K562 (cell line): ENCODE measurements at regions not wholly inside any gene's neighbourhood (a gene's known extent, or its start where the extent isn't known, plus 50 kb on each side); places are given as distances from the start of the nearest gene placed in this dataset.
"Not testable (repeated sequence)": the region's sequence is repeated elsewhere in the genome, so short reads cannot be mapped to it uniquely, and the experiment has no call there.

ENCODE experiments used
- ATAC-seq: fragments of 200-7000 bp; cut with Tn5 transposase; 3 replicates; pipeline ENCODE4 v1.9.1; 2020; ENCODE audit warnings: moderate library complexity
- BruUV-seq: library from RNA; stranded (reverse); fragments of 400-500 nt; replicated peaks from 2 replicates; lab custom pipeline; 2021; lab: Mats Ljungman, UMichigan
- CTCF ChIA-PET: fragments of 300-600 bp; formaldehyde crosslinking; extraction: SDS; loops from one replicate; lab custom pipeline; 2021; ENCODE audit warnings: low intra/inter-chr PET ratio; lab: Yijun Ruan, JAX
- POLR2A ChIA-PET: fragments of 300-600, 350-650 bp; sonication (Branson Sonifier 250); formaldehyde crosslinking; extraction: SDS; loops from one replicate; lab custom pipeline; 2021; ENCODE audit warnings: antibody characterized with exemption, inconsistent platforms; lab: Yijun Ruan, JAX
- DNase-seq, 4 experiments: peaks; one replicate each; pipeline versions ENCODE4 v3.0.0 to v3.0.0-alpha.2; 2011 to 2018; ENCODE audit warnings: low spot score in 3 of 4, mixed read lengths in 3 of 4; ENCODE audit errors: extremely low read depth in 1 of 4
- FAIRE-seq: peaks from 2 replicates; lab custom pipeline; 2011; peaks lifted over from hg19 to GRCh38; lab: Jason Lieb, UNC
- H2AFZ ChIP-seq: 2 replicates; pipeline ENCODE4 v1.6.0; 2011; ENCODE audit warnings: low read depth, low read length, control low read depth, inconsistent platforms
- H3K27ac ChIP-seq: fragments of 200-600 bp; 3 replicates; pipeline ENCODE4 v1.8.0; 2011; ENCODE audit warnings: low read depth, mild to moderate bottlenecking, control low read depth, inconsistent platforms, low read length, moderate library complexity, mixed read lengths; ENCODE audit errors: extremely low read depth
- H3K27me3 ChIP-seq, 2 experiments: fragments of 300-600 bp in 1 of 2; 2 replicates in 1 of 2; 3 replicates in 1 of 2; pipeline versions ENCODE4 v1.6.0 to v1.8.0; 2011; ENCODE audit warnings: inconsistent platforms in 2 of 2, low read length in 2 of 2, mild to moderate bottlenecking in 1 of 2, mixed read lengths in 1 of 2, moderate library complexity in 1 of 2; ENCODE audit not compliant: control insufficient read depth in 2 of 2, insufficient read depth in 2 of 2
- H3K36me3 ChIP-seq: fragments of 300-600 bp; 3 replicates; pipeline ENCODE4 v1.8.0; 2011; ENCODE audit warnings: mild to moderate bottlenecking, low read length, inconsistent platforms; ENCODE audit not compliant: control insufficient read depth, insufficient read depth
- H3K4me1 ChIP-seq, 2 experiments: fragments of 200-600 bp in 1 of 2; replicated peaks in 1 of 2; 2 replicates in 1 of 2; 3 replicates in 1 of 2; pipeline versions ENCODE4 v1.5.1 to v1.8.0; 2011; ENCODE audit warnings: inconsistent platforms in 2 of 2, low read length in 2 of 2, mild to moderate bottlenecking in 1 of 2, mixed read lengths in 1 of 2, moderate library complexity in 1 of 2; ENCODE audit not compliant: control insufficient read depth in 2 of 2, insufficient read depth in 2 of 2
- H3K4me2 ChIP-seq: 2 replicates; pipeline ENCODE4 v1.6.1; 2011; ENCODE audit warnings: low read length, control low read depth, inconsistent platforms, mixed read lengths; ENCODE audit not compliant: insufficient read depth
- H3K4me3 ChIP-seq: fragments of 200-600 bp; sonication (generic), shearing (Covaris generic); 2 replicates; pipeline ENCODE4 v1.5.1; 2016; ENCODE audit warnings: control low read depth, inconsistent platforms
- H3K79me2 ChIP-seq: fragments of 200-600 bp; 3 replicates; pipeline ENCODE4 v1.8.0; 2011; ENCODE audit warnings: low read length, inconsistent platforms; ENCODE audit not compliant: control insufficient read depth, insufficient read depth
- H3K9ac ChIP-seq, 2 experiments: 2 replicates each; pipeline versions ENCODE4 v1.6.0 to v1.6.1; 2011; ENCODE audit warnings: low read depth in 2 of 2, low read length in 2 of 2, control low read depth in 1 of 2, inconsistent platforms in 1 of 2, mild to moderate bottlenecking in 1 of 2, mixed read lengths in 1 of 2; ENCODE audit not compliant: insufficient read depth in 1 of 2
- H3K9me1 ChIP-seq: one replicate; pipeline ENCODE4 v1.6.0; 2011; ENCODE audit warnings: inconsistent platforms, mild to moderate bottlenecking, low read length, moderate library complexity; ENCODE audit not compliant: control insufficient read depth, insufficient read depth
- H3K9me3 ChIP-seq: replicated peaks from 2 replicates; pipeline ENCODE4 v1.5.1; 2011; ENCODE audit warnings: low read depth, low read length, inconsistent platforms; ENCODE audit not compliant: control insufficient read depth, insufficient read depth
- H4K20me1 ChIP-seq: replicated peaks from 2 replicates; pipeline ENCODE4 v1.6.1; 2011; ENCODE audit warnings: low read length, inconsistent platforms, mixed read lengths; ENCODE audit not compliant: control insufficient read depth, insufficient read depth
- CCNT2 ChIP-seq: IDR thresholded peaks from 2 replicates; pipeline ENCODE4 v1.6.1; 2011; ENCODE audit warnings: borderline replicate concordance, low read depth, mild to moderate bottlenecking, moderate library complexity, mixed read lengths, low read length; ENCODE audit not compliant: insufficient read length; ENCODE audit errors: extremely low read depth
- ETV5 ChIP-seq: sonication (generic); formaldehyde crosslinking; IDR thresholded peaks from 2 replicates; pipeline ENCODE4 v1.4.0; 2020; ENCODE audit warnings: low read depth, mild to moderate bottlenecking, missing genetic modification reagents
- FOXA3 ChIP-seq, 2 experiments: fragments of 450-650 bp in 1 of 2; sonication (generic) in 1 of 2; formaldehyde crosslinking; IDR thresholded peaks in 1 of 2; conservative IDR thresholded peaks in 1 of 2; 2 replicates each; pipeline versions ENCODE4 v1.4.0 to v1.8.0; 2020 to 2022; ENCODE audit warnings: mild to moderate bottlenecking in 2 of 2, missing genetic modification reagents in 1 of 2
- HNRNPH1 ChIP-seq: fragments of 200-400 bp; formaldehyde crosslinking; optimal IDR thresholded peaks from 2 replicates; pipeline ENCODE3; 2017; ENCODE audit warnings: low read depth, mild to moderate bottlenecking, low read length, moderate library complexity
- PHB ChIP-seq: fragments of 250-450 bp; sonication (Bioruptor Pico); IDR thresholded peaks from 2 replicates; pipeline ENCODE4 v1.5.0; 2021
- SFPQ ChIP-seq: fragments of 200-400 bp; formaldehyde crosslinking; IDR thresholded peaks from 2 replicates; pipeline ENCODE4 v1.6.1; 2017; ENCODE audit warnings: mild to moderate bottlenecking, low read depth, low read length, moderate library complexity
- SOX6 ChIP-seq: fragments of 450-650 bp; IDR thresholded peaks from 2 replicates; pipeline ENCODE4 v1.6.1; 2014; ENCODE audit warnings: mild to moderate bottlenecking
- ZFP36 ChIP-seq: fragments of 150-350 bp; IDR thresholded peaks from 2 replicates; pipeline ENCODE4 v1.6.1; 2018; ENCODE audit warnings: low read length, low read depth; ENCODE audit not compliant: partially characterized antibody
- ZNF639 ChIP-seq, 2 experiments: fragments of 200-800 bp in 1 of 2; sonication (Bioruptor generic) in 1 of 2; sonication (generic) in 1 of 2; formaldehyde crosslinking in 1 of 2; IDR thresholded peaks in 1 of 2; conservative IDR thresholded peaks in 1 of 2; 2 replicates each; pipeline versions ENCODE4 v1.5.0 to v1.6.1; 2016 to 2020; ENCODE audit warnings: missing compliant biosample characterization in 1 of 2, missing genetic modification characterization in 1 of 2, missing genetic modification reagents in 1 of 2
- WGBS: fragments of 100-300 bp; shearing (Covaris generic); methylation state at CpG from one replicate; pipeline ENCODE4 v1.1.6; 2016; ENCODE audit warnings: low coverage, mixed read lengths; ENCODE audit not compliant: insufficient coverage; ENCODE audit errors: missing lambda C conversion rate; 5-methylcytosine and 5-hydroxymethylcytosine counted together
- in situ Hi-C: fragments of 300-500 bp; cut with MboI; formaldehyde crosslinking; loops from 4 replicates; pipeline ENCODE4 v1.15.0; 2018; ENCODE audit warnings: inconsistent platforms, mixed read lengths
- intact Hi-C: fragments of 100-400 bp; cut with micrococcal nuclease; formaldehyde crosslinking; loops from 2 replicates; pipeline ENCODE4 v1.14.2; 2022
- TF ChIP-seq, protein P1 (sequence below): sonication (generic); formaldehyde crosslinking; IDR thresholded peaks from 2 replicates; pipeline ENCODE4 v1.8.0; 2022; ENCODE audit warnings: mild to moderate bottlenecking, low read depth, missing genetic modification reagents

DNA sequence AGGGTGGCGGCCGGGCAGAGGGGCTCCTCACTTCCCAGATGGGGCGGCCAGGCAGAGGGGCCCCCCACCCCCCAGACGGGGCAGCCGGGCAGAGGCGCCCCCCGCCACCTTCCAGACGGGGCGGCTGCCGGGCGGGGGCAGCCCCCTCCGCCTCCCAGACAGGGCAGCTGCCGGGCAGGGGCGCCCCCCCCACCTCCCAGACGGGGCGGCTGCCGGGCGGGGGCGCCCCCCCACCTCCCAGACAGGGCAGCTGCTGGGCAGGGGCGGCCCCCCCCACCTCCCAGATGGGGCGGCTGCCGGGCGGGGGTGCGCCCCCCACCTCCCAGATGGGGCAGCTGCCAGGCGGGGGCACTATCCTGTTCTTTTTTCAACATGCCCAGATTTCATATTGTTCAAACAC, 78.2 kb upstream of the DST start:
- DNase-seq (no peak), FAIRE-seq (no peak), ATAC-seq (no peak)
- Histone ChIP-seq H4K20me1 (no peaks in the 10 kb centered on the region), H3K4me3 (no peak overlapping the region), H3K4me1 (no peaks in the 10 kb centered on the region), H3K27me3 (no peaks in the 10 kb centered on the region), H3K36me3 (no peaks in the 10 kb centered on the region), H3K4me2 (no peak overlapping the region), H3K79me2 (no peaks in the 10 kb centered on the region), H3K9ac (no peak overlapping the region), H3K9me3 (no peaks in the 10 kb centered on the region; the same call in none of the 2 replicates), H2AFZ (no peak overlapping the region), H3K27ac (no peak overlapping the region), H3K9me1 (no peaks in the 10 kb centered on the region)
- POLR2A ChIA-PET, result no interaction called here
- intact Hi-C loops, result no loop called here
- TF ChIP-seq SFPQ, result no peak
- no peak for TF ChIP-seq SOX6
- TF ChIP-seq CCNT2, result no peak
- TF ChIP-seq HNRNPH1, result no peak
- TF ChIP-seq ZNF639 (CRISPR knock-in tag; conservative IDR thresholded peaks at IDR 0.05 in 1 of 2, IDR thresholded peaks at IDR 0.05 in 1 of 2), result no peak
- TF ChIP-seq, protein P1, sequence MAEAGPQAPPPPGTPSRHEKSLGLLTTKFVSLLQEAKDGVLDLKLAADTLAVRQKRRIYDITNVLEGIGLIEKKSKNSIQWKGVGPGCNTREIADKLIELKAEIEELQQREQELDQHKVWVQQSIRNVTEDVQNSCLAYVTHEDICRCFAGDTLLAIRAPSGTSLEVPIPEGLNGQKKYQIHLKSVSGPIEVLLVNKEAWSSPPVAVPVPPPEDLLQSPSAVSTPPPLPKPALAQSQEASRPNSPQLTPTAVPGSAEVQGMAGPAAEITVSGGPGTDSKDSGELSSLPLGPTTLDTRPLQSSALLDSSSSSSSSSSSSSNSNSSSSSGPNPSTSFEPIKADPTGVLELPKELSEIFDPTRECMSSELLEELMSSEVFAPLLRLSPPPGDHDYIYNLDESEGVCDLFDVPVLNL (CRISPR knock-in tag), result no peak
- TF ChIP-seq FOXA3 (CRISPR knock-in tag; conservative IDR thresholded peaks at IDR 0.05 in 1 of 2, IDR thresholded peaks at IDR 0.05 in 1 of 2), result no peak
- TF ChIP-seq ZFP36, result no peak
- no peak for TF ChIP-seq PHB
- TF ChIP-seq ETV5 (CRISPR knock-in tag), result no peak
- in situ Hi-C loops, result no loop called here
- CTCF ChIA-PET, result no interaction called here
- WGBS, result 66% methylated on average over 2 of the region's 25 CpGs
- no TSS peak for BruUV-seq

- H3K36me3 ChIP-seq, H3K79me2 ChIP-seq, H3K27me3 ChIP-seq, POLR2A ChIA-PET, intact Hi-C loops, CTCF ChIA-PET, H3K27ac ChIP-seq, H3K9me3 ChIP-seq, FAIRE-seq, H3K4me3 ChIP-seq, H3K4me2 ChIP-seq, BruUV-seq, H2AFZ ChIP-seq, DNase-seq, in situ Hi-C loops, H3K9me1 ChIP-seq, H3K4me1 ChIP-seq, H4K20me1 ChIP-seq, H3K9ac ChIP-seq, ATAC-seq: not testable (repeated sequence)
- WGBS, result 25% methylated on average over 3 of the region's 4 CpGs
These were observed 77.5 kb upstream of the DST start for GRCh38 chr6:56720202-56720601.
